GM03348 (cell line): ENCODE measurements at regions not wholly inside any gene's neighbourhood (a gene's known extent, or its start where the extent isn't known, plus 50 kb on each side); places are given as distances from the start of the nearest gene placed in this dataset.

Experiments
- DNase-seq: peaks from one replicate; pipeline ENCODE4 v3.0.0; 2012; ENCODE audit warnings: low spot score

GRCh38 chr3:165283328-165283727 lies 87.1 kb upstream of the SLITRK3 start:
- DNase-seq, result no peak

DNA sequence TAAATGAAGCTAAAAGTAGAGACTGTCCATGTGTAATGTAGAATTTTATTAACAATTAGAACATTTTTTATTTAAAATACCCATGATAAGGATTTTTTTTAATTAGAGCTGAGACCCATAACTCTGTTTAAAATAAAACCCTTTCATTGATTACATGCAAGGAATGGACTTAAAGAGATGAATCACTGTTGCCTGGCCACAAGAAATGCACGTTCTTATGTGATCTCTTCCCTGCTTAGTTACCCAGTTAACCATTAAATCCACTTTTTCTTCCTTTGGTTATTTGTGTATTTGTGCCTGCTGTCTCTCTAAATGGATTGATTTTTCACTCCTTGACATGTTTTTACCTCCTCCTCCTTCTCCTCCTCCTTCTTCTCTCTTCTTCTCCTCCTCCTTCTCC lies 83.3 kb upstream of the SLITRK3 start:
- no peak for DNase-seq

DNA sequence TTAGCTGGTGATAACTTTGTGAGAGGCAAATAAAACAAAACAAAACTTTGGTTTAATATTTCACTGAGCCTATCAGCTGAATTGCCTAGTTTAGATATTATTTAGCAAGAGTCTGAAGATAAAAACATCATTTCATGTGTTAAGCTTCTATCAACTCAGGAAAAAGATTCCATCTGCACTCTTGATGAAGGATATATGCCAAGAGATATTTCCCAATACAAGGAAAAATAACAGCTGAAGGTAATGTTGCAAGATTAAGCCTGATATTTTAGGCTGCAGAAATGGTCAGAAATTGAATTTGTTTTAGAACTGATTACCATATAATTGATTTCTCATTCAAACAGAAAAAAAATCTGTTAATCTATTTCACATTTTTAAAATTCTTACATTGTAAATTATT lies 77.2 kb upstream of the SLITRK3 start:
- DNase-seq, result no peak

- no peak for DNase-seq
Observed at GRCh38 chr3:165259541-165260193, 63.5 kb upstream of the SLITRK3 start.

GRCh38 chr3:165256554-165257065 lies 60.4 kb upstream of the SLITRK3 start:
- DNase-seq, result peak; percentile 1

- peak; percentile 11 for DNase-seq
Observed at GRCh38 chr3:165254812-165255211, 58.6 kb upstream of the SLITRK3 start.
